Thyroid gland (tissue), 4 donors: ENCODE measurements at regions not wholly inside any gene's neighbourhood (a gene's known extent, or its start where the extent isn't known, plus 50 kb on each side); places are given as distances from the start of the nearest gene placed in this dataset. TPM values are rescaled to one million over a fixed set of nuclear protein-coding genes. Genes with fewer than 3 reads are reported as not detected.

Experiments used
- DNase-seq, 2 donors: peaks; one replicate each; pipeline ENCODE4 v3.0.0-alpha.2; 2019
- H3K27ac ChIP-seq, 3 donors: fragments of 200-600 bp; sonication (generic); 1 replicate in 2 of 3; 2 replicates in 1 of 3; pipeline ENCODE4 v1.5.1; 2016 to 2019; ENCODE audit warnings: mild to moderate bottlenecking in 1 of 3, moderate library complexity in 1 of 3
- H3K27me3 ChIP-seq: fragments of 200-600 bp; sonication (generic); one replicate; pipeline ENCODE4 v1.5.1; 2019
- H3K36me3 ChIP-seq, 2 donors: fragments of 200-600 bp; sonication (generic); one replicate each; pipeline ENCODE4 v1.5.1; 2016 to 2019
- H3K4me1 ChIP-seq, 2 donors: fragments of 200-600 bp; sonication (generic); one replicate each; pipeline ENCODE4 v1.5.1; 2017 to 2019
- H3K4me3 ChIP-seq, 3 donors: fragments of 200-600 bp; sonication (generic); replicated peaks in 1 of 3; 1 replicate in 2 of 3; 2 replicates in 1 of 3; pipeline ENCODE4 v1.5.1; 2016; ENCODE audit warnings: mild to moderate bottlenecking in 1 of 3
- H3K9me3 ChIP-seq: fragments of 200-600 bp; sonication (generic); one replicate; pipeline ENCODE4 v1.5.1; 2017
- CTCF ChIP-seq, 6 experiments: fragments of 200-600 bp in 3 of 6; fragments of 450-650 bp in 3 of 6; sonication (generic) in 3 of 6; IDR thresholded peaks; one replicate each; pipeline ENCODE4 v1.5.1; 2016 to 2019; ENCODE audit warnings: antibody characterized with exemption in 6 of 6, mild to moderate bottlenecking in 2 of 6, inconsistent platforms in 1 of 6, moderate library complexity in 1 of 6
- POLR2A ChIP-seq, 2 donors: fragments of 450-650 bp; IDR thresholded peaks; one replicate each; pipeline ENCODE4 v1.6.1; 2017; ENCODE audit warnings: antibody characterized with exemption in 2 of 2, mild to moderate bottlenecking in 2 of 2, moderate library complexity in 1 of 2
- WGBS, 2 donors: methylation state at CpG; one replicate each; pipeline ENCODE4 v1.1.5; 2017; 5-methylcytosine and 5-hydroxymethylcytosine counted together
- intact Hi-C: fragments of 100-400 bp; cut with DNase I; formaldehyde crosslinking; loops from one replicate; pipeline ENCODE4 v1.15.1; 2023
- small RNA-seq: library from RNA; depleted of rRNA; stranded (forward); fragments of <200 nt; gene quantifications from one replicate; pipeline ENCODE3, GENCODE V24; 2016

GRCh38 chr18:62659698-62660097, 55.6 kb upstream of the PHLPP1 start:
- DNase-seq = no peak
- Histone ChIP-seq H3K4me3 (no peak overlapping the region), H3K27me3 (no peaks in the 10 kb centered on the region), H3K27ac (no peak overlapping the region), H3K9me3 (no peaks in the 10 kb centered on the region), H3K4me1 (no peaks in the 10 kb centered on the region), H3K36me3 (no peaks in the 10 kb centered on the region)
- intact Hi-C loops = no loop called here
- WGBS, 2 donors = 98% methylated on average over 2 of the region's 2 CpGs
- TF ChIP-seq CTCF (IDR thresholded peaks at IDR 0.05) (no peak), POLR2A (IDR thresholded peaks at IDR 0.05) (no peak)

- TF ChIP-seq POLR2A (IDR thresholded peaks at IDR 0.05) (no peak), CTCF (IDR thresholded peaks at IDR 0.05) (no peak)
- 82 to 84% methylated on average over 3 of the region's 3 CpGs for WGBS, 2 donors
- intact Hi-C loops = no loop called here
- no peak overlapping the region for H3K27ac ChIP-seq
- H3K36me3 ChIP-seq = no peaks in the 10 kb centered on the region
- H3K9me3 ChIP-seq = no peaks in the 10 kb centered on the region
- no peak overlapping the region for H3K4me3 ChIP-seq
- no peak for DNase-seq
- no peaks in the 10 kb centered on the region for H3K27me3 ChIP-seq
- no peaks in the 10 kb centered on the region for H3K4me1 ChIP-seq
These were observed 54.6 kb upstream of the PHLPP1 start for GRCh38 chr18:62660691-62661090.

GRCh38 chr18:62663731-62664336, 51.5 kb upstream of the PHLPP1 start:
- WGBS, 2 donors = 66 to 78% methylated on average over 5 of the region's 5 CpGs
- Histone ChIP-seq H3K4me1 (no peaks in the 10 kb centered on the region), H3K27me3 (no peaks in the 10 kb centered on the region), H3K9me3 (no peaks in the 10 kb centered on the region), H3K4me3 (no peak overlapping the region), H3K36me3 (no peaks in the 10 kb centered on the region), H3K27ac (no peak overlapping the region)
- no peak for DNase-seq
- intact Hi-C loops = no loop called here
- TF ChIP-seq CTCF (IDR thresholded peaks at IDR 0.05) = no peak

GRCh38 chr18:62664414-62664813, 50.9 kb upstream of the PHLPP1 start:
- DNase-seq = no peak
- Histone ChIP-seq H3K4me1 (no peaks in the 10 kb centered on the region), H3K36me3 (no peaks in the 10 kb centered on the region), H3K27me3 (no peaks in the 10 kb centered on the region), H3K9me3 (no peaks in the 10 kb centered on the region), H3K27ac (no peak overlapping the region), H3K4me3 (no peak overlapping the region)
- WGBS, 2 donors = 81 to 87% methylated on average over 6 of the region's 6 CpGs
- intact Hi-C loops = no loop called here
- TF ChIP-seq CTCF (IDR thresholded peaks at IDR 0.05) (no peak), POLR2A (IDR thresholded peaks at IDR 0.05) (no peak)

GRCh38 chr18:62665188-62665587, 50.2 kb upstream of the PHLPP1 start:
- Histone ChIP-seq H3K9me3 (no peaks in the 10 kb centered on the region), H3K27ac (no peak overlapping the region), H3K27me3 (no peaks in the 10 kb centered on the region), H3K4me1 (no peaks in the 10 kb centered on the region), H3K36me3 (no peaks in the 10 kb centered on the region), H3K4me3 (no peak overlapping the region)
- TF ChIP-seq POLR2A (IDR thresholded peaks at IDR 0.05) (no peak), CTCF (IDR thresholded peaks at IDR 0.05) (no peak)
- 95 to 98% methylated on average over 4 of the region's 4 CpGs for WGBS, 2 donors
- intact Hi-C loops = no loop called here
- DNase-seq = no peak

Small RNA genes lying in the stretch of these regions (small RNA-seq; reads per million reads assigned to genes)
- not detected for gene RN7SL705P
